Heart right ventricle (tissue), 16 donors: ENCODE measurements at regions not wholly inside any gene's neighbourhood (a gene's known extent, or its start where the extent isn't known, plus 50 kb on each side); places are given as distances from the start of the nearest gene placed in this dataset.

Source experiments
- ATAC-seq, 8 donors: fragments of 200-7000 bp; cut with Tn5 transposase; one replicate each; pipeline ENCODE4 v1.9.1; 2020; ENCODE audit warnings: mild to moderate bottlenecking in 8 of 8, moderate library complexity in 8 of 8, moderate number of reproducible peaks in 1 of 8
- DNase-seq, 2 donors: peaks; one replicate each; pipeline ENCODE4 v3.0.0-alpha.2; 2020
- H3K27ac ChIP-seq, 10 donors: fragments of 200-600 bp; sonication (generic) in 2 of 10; one replicate each; pipeline versions ENCODE4 v1.5.0 to v1.8.0; 2020 to 2022; ENCODE audit warnings: mild to moderate bottlenecking in 3 of 10
- H3K27me3 ChIP-seq, 7 donors: fragments of 200-600 bp; one replicate each; pipeline ENCODE4 v1.8.0; 2021 to 2022; ENCODE audit warnings: mild to moderate bottlenecking in 2 of 7
- H3K36me3 ChIP-seq, 9 donors: fragments of 200-600 bp; sonication (generic) in 1 of 9; one replicate each; pipeline versions ENCODE4 v1.5.0 to v1.8.0; 2020 to 2022; ENCODE audit warnings: mild to moderate bottlenecking in 2 of 9
- H3K4me1 ChIP-seq, 9 donors: fragments of 200-600 bp; sonication (generic) in 1 of 9; one replicate each; pipeline versions ENCODE4 v1.5.0 to v1.8.0; 2020 to 2022; ENCODE audit warnings: mild to moderate bottlenecking in 4 of 9
- H3K4me3 ChIP-seq, 10 donors: fragments of 200-600 bp; sonication (generic) in 2 of 10; one replicate each; pipeline versions ENCODE4 v1.5.0 to v1.8.0; 2020 to 2022; ENCODE audit warnings: mild to moderate bottlenecking in 7 of 10, moderate library complexity in 2 of 10
- H3K9me3 ChIP-seq, 11 donors: fragments of 200-600 bp in 10 of 11; sonication (generic) in 2 of 11; one replicate each; pipeline versions ENCODE4 v1.5.0 to v1.8.0; 2013 to 2022; ENCODE audit warnings: mild to moderate bottlenecking in 2 of 11, control low read depth in 1 of 11, moderate library complexity in 1 of 11
- WGBS, 2 donors: extraction: QIAGEN DNeasy Blood & Tissue Kit; methylation state at CpG; one replicate each; pipeline ENCODE4 v1.1.7; 2013; ENCODE audit warnings: inconsistent platforms in 1 of 2; 5-methylcytosine and 5-hydroxymethylcytosine counted together
- intact Hi-C, 10 donors: fragments of 100-400 bp; cut with DNase I; formaldehyde crosslinking; loops; one replicate each; pipeline versions ENCODE4 v1.11.1 to v1.14.2; 2022
- TF ChIP-seq, protein P1 (sequence below), 9 donors: fragments of 200-600 bp; sonication (generic) in 2 of 9; IDR thresholded peaks; one replicate each; pipeline versions ENCODE4 v1.5.0 to v1.8.0; 2021 to 2022; ENCODE audit warnings: antibody characterized with exemption in 9 of 9, mild to moderate bottlenecking in 5 of 9, moderate library complexity in 1 of 9
- donor health status: Arrhythmogenic right ventricular cardiomyopathy.
- donor health status: ischemic (EF 13 %, LVEDD 7.1; RV severe dilation, severe dysfunction).
- donor health status: healthy with polysubstance abuse.
- donor health status: DM: no; HTN: yes; CAD: no.
- donor health status: DM: no; HTN: no; CAD: no.
- donor health status: ischemic (EF 25% LVEDD 6.9; RV normal size, moderate dysfunction).
- donor health status: ischemic (EF 25% LVEDD 5.7; RV mildly dilated, moderate dysfunction).
- donor health status: healthy.
- donor health status: DM: yes; HTN: yes; CAD: no.
- donor health status: Ischemic cardiomyopathy.
- donor health status: ischemic (EF 35%, LVEDD 5.7; RV mildly dilated, moderate dysfunction).
- donor health status: nonischemic (EF 11% LVEDD 7.7; RV severe dilation, severe dysfunction).
- donor health status: DM: yes; HTN: yes; CAD: no.
- donor health status: PGD.
- donor health status: ischemic (EF 29% LVEDD 5.4; RV normal size, mild dysfunction).
- donor health status: nonischemic (EF 23%, LVEDD 6.1; RV moderate dilation, normal function).

DNA sequence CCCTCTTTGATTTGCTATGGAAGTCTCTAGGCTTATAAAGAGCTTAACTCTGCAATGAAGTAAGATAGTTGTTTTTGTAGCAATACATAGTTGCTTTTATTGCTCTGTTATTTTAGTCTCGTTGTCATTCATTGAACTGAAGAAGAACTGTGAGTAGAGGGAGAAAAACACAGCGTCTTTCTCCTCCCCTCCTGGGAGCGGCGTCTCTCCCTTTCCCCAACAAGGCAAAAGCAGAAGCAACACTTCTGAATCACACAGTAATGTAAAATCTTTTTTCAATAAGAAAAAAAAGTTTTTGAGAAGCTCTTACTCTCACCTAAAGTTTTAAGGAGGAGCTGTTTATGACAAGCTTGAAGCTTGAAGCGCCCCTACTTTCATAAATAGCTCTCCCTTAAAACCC is 119.3 kb upstream of the SLC7A14 start:
- H3K36me3 ChIP-seq, result no peaks in the 10 kb centered on the region
- TF ChIP-seq, protein P1, sequence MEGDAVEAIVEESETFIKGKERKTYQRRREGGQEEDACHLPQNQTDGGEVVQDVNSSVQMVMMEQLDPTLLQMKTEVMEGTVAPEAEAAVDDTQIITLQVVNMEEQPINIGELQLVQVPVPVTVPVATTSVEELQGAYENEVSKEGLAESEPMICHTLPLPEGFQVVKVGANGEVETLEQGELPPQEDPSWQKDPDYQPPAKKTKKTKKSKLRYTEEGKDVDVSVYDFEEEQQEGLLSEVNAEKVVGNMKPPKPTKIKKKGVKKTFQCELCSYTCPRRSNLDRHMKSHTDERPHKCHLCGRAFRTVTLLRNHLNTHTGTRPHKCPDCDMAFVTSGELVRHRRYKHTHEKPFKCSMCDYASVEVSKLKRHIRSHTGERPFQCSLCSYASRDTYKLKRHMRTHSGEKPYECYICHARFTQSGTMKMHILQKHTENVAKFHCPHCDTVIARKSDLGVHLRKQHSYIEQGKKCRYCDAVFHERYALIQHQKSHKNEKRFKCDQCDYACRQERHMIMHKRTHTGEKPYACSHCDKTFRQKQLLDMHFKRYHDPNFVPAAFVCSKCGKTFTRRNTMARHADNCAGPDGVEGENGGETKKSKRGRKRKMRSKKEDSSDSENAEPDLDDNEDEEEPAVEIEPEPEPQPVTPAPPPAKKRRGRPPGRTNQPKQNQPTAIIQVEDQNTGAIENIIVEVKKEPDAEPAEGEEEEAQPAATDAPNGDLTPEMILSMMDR (IDR thresholded peaks at IDR 0.05), result no peak
- H3K9me3 ChIP-seq, result peaks cover 0 to 16% (median 7%) of the 10 kb centered on the region in 11 donors
- intact Hi-C loops, result loop anchor here in 1 of 10 donors (10.0 kb wide), 1 partner anchor 100 kb away; no protein-coding TSS in a partner anchor
- H3K4me3 ChIP-seq, result no peak overlapping the region
- ATAC-seq (no peak), DNase-seq (no peak)
- H3K27me3 ChIP-seq, result no peaks in the 10 kb centered on the region
- no peaks in the 10 kb centered on the region for H3K4me1 ChIP-seq
- 74 to 77% methylated on average over 5 of the region's 5 CpGs for WGBS, 2 donors
- no peak overlapping the region for H3K27ac ChIP-seq

DNA sequence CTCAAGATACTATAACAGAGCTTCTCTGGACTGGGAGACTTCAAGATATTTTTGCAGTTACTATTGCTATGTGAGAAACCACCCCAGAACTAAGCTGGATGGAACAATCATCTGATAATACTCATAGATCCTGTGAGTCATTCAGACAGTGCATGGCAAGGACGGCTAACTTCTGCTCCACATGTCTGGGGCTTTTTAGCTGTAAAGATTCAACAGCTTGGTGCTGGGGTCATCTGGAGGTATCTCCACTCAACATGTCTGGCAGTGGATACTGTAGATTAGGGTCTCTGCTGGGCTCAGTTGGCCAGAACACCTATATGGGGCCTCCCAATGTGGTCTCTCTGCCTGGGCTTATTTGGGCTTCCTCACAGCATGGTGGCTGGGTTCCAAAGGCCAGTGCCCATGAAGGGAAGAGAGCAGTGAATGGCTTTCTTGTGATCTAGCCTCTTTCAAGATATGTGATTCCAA is 117.3 kb upstream of the SLC7A14 start:
- Histone ChIP-seq H3K27me3 (no peaks in the 10 kb centered on the region), H3K9me3 (no peaks in the 10 kb centered on the region), H3K4me3 (no peak overlapping the region), H3K4me1 (peaks cover 0 to 14% (median under 1%) of the 10 kb centered on the region in 9 donors), H3K36me3 (no peaks in the 10 kb centered on the region), H3K27ac (no peak overlapping the region)
- DNase-seq, result no peak
- 89% methylated on average over 1 of the region's 1 CpG for WGBS, 2 donors
- intact Hi-C loops, result loop anchor here in 1 of 10 donors (10.0 kb wide), 1 partner anchor 102 kb away; no protein-coding TSS in a partner anchor
- ATAC-seq, result no peak
- TF ChIP-seq, protein P1 (IDR thresholded peaks at IDR 0.05), result no peak

DNA sequence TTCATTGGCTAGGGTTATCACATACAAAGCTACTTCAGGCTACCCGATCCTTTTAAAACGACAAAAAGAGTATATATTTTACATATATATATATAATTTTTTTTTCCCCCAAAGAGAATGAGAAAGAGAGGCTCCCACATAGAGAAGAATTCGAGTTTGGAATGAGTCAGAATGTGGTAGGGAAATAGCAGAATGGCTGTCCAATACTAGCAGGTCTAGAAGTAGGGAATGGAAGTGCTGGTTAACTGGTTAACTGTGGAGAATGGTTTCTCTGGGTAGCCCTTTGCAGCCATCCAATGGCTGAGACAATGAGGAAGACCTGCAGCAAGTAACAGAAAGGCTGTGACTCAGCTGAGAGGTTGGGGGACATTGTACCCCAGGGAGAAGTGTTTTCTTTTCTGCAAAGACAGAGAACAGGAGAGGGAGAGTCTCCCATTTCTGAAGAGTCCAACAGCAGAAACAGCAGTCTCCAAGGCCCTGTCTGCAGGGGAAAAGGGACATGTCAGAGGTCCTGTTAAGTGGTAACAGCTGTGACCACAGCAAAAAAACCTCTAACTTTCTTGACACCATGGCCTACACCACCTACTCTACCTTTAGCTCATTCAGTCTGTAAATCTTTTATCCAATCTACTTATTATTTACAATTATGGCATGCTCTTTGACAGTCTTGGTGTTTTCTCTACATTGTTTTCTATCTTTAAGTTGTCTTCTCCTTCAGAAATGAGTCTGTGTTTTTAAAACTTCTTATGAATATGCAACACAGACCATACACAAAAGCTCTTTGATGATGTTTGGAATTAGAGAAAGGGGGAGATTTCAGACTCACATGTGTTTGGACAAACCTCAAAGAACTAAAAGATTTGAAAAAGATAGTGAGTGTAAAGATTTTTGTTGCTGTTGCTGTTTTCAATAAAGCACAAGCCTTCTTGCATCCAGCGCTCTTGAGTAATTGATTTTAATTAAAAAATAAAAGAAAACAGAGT is 116.1 kb upstream of the SLC7A14 start:
- Histone ChIP-seq H3K36me3 (no peaks in the 10 kb centered on the region), H3K27ac (no peak overlapping the region), H3K4me3 (no peak overlapping the region), H3K9me3 (no peaks in the 10 kb centered on the region), H3K27me3 (no peaks in the 10 kb centered on the region), H3K4me1 (peaks cover 0 to 22% (median 4%) of the 10 kb centered on the region in 9 donors)
- intact Hi-C loops, result loop anchor here in 1 of 10 donors (10.0 kb wide), 1 partner anchor 103 kb away; no protein-coding TSS in a partner anchor
- TF ChIP-seq, protein P1 (IDR thresholded peaks at IDR 0.05), result no peak
- DNase-seq, result no peak
- 71 to 80% methylated on average over 4 of the region's 4 CpGs for WGBS, 2 donors
- ATAC-seq, result no peak

DNA sequence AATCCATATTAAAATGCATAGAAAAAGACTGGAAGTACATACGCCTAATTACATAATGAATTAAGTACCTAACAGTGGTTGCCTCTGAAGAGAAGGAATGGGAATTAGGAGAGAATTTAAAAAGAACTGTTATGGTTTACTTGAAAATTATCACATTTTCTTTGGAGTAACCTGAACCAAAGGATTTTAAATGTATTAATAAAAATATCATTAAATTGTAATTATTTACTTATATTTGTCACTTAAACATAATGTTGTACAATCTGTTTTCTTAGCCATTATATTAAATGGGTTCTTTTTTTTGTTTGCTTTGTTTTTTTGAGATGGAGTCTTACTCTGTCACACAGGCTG is 114.2 kb upstream of the SLC7A14 start:
- Histone ChIP-seq H3K36me3 (no peaks in the 10 kb centered on the region), H3K4me3 (no peak overlapping the region), H3K4me1 (peaks cover 0 to 22% (median 4%) of the 10 kb centered on the region in 9 donors), H3K27ac (no peak overlapping the region), H3K27me3 (no peaks in the 10 kb centered on the region), H3K9me3 (no peaks in the 10 kb centered on the region)
- intact Hi-C loops, result loop anchor here in 1 of 10 donors (10.0 kb wide), 1 partner anchor 105 kb away; no protein-coding TSS in a partner anchor
- 59 to 100% methylated on average over 1 of the region's 1 CpG for WGBS, 2 donors
- DNase-seq, result no peak
- TF ChIP-seq, protein P1 (IDR thresholded peaks at IDR 0.05), result no peak
- no peak for ATAC-seq
